ENCODE measurements at regions not wholly inside any gene's neighbourhood (a gene's known extent, or its start where the extent isn't known, plus 50 kb on each side); places are given as distances from the start of the nearest gene placed in this dataset.
A peak's percentile ranks its signal among the peaks of the same experiment; 100 is the strongest.

DNA sequence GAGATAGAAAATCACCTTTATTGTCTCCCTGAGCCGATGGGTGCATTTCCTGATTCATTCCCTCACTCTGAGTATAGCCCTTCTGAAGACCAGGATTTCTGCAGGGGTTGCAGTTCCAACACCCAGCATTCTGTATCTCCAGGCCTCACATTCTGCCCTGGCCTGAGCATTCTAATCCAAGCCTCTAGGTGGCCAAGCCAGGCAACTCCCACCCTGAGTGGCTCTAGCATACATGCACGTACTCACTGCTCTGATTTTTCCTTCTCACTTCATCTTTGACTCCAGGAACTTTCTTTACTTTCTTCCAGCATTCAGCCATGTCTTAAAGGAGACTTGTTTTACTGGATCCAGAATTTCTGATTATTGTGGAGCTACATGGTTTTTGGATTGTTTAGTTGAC lies 100.7 kb upstream of the STK39 start:
- Histone ChIP-seq H3K27ac (no peak overlapping the region), H3K79me2 (ENCODE audit: insufficient read depth) (no peaks in the 10 kb centered on the region), H3K4me1 (ENCODE audit: insufficient read depth) (peaks cover 13% of the 10 kb centered on the region), H3K4me2 (ENCODE audit: unreplicated experiment) (no peak overlapping the region), H4K20me1 (ENCODE audit: insufficient read depth) (no peaks in the 10 kb centered on the region), H3K36me3 (ENCODE audit: low read depth) (no peaks in the 10 kb centered on the region), H3K4me3 (no peak overlapping the region), H3F3A (ENCODE audit: insufficient read depth) (0 out of 2 replicates have a peak, but pooled peaks cover 7% of the 10 kb centered on the region), H3K9me3 (ENCODE audit: low read depth) (no peaks in the 10 kb centered on the region), H2AFZ (no peak overlapping the region), H3K27me3 (replicated peaks; ENCODE audit: insufficient read depth) (no peaks in the 10 kb centered on the region), H3K9me2 (ENCODE audit: insufficient read depth) (no peaks in the 10 kb centered on the region), H3K9ac (no peak overlapping the region)
- peak; percentile 54 for DNase-seq
- in situ Hi-C loops (cut with MboI): loop anchor here (5.0 to 25.0 kb wide), 3 partner anchors 357 to 564 kb away; partner anchors contain the start of gene G6PC2
- no peak for TF ChIP-seq EZH2 (IDR thresholded peaks at IDR 0.05; ENCODE audit: insufficient read depth, poor library complexity, severe bottlenecking)
- no peak for TF ChIP-seq EZH2phosphoT487 (IDR thresholded peaks at IDR 0.05; ENCODE audit: insufficient read depth, low read depth)
- 72 to 84% methylated on average over 2 of the region's 2 CpGs for WGBS, 2 experiments (ENCODE audit: low coverage in 1 of 2, low lambda C conversion rate in 2 of 2, missing lambda C conversion rate in 2 of 2)

- TF ChIP-seq EZH2phosphoT487 (IDR thresholded peaks at IDR 0.05; ENCODE audit: insufficient read depth, low read depth) (no peak), EZH2 (IDR thresholded peaks at IDR 0.05; ENCODE audit: insufficient read depth, poor library complexity, severe bottlenecking) (no peak)
- DNase-seq: no peak
- Histone ChIP-seq H2AFZ (no peak overlapping the region), H4K20me1 (ENCODE audit: insufficient read depth) (no peaks in the 10 kb centered on the region), H3K4me1 (ENCODE audit: insufficient read depth) (no peaks in the 10 kb centered on the region), H3K4me2 (ENCODE audit: unreplicated experiment) (no peak overlapping the region), H3K36me3 (ENCODE audit: low read depth) (no peaks in the 10 kb centered on the region), H3K79me2 (ENCODE audit: insufficient read depth) (no peaks in the 10 kb centered on the region), H3K9me2 (ENCODE audit: insufficient read depth) (no peaks in the 10 kb centered on the region), H3K9me3 (ENCODE audit: low read depth) (no peaks in the 10 kb centered on the region), H3K9ac (no peak overlapping the region), H3F3A (ENCODE audit: insufficient read depth) (no peaks in the 10 kb centered on the region), H3K27me3 (replicated peaks; ENCODE audit: insufficient read depth) (no peaks in the 10 kb centered on the region), H3K4me3 (no peak overlapping the region), H3K27ac (no peak overlapping the region)
- in situ Hi-C loops (cut with MboI): no loop called here
- 93 to 95% methylated on average over 2 of the region's 2 CpGs for WGBS, 2 experiments (ENCODE audit: low coverage in 1 of 2, low lambda C conversion rate in 2 of 2, missing lambda C conversion rate in 2 of 2)
Observed at GRCh38 chr2:168350380-168350779, 103.0 kb upstream of the STK39 start.

DNA sequence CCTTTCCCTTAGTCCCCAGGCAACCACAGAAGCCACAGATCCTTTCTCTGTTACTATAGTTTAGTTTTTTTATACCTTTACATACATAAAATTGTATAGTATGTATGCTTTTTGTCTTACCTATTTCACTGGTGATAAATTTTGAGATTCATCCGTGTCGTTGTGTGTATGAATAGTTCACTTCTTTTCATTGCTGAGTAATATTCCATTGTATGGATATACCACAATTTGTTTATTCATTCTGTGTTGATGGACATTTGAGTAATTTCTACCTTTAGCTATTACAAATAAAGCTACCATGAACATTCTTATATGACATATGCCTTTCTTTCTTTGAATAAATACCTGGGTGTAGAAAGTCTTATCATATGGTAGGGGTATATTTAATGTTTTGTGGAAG lies 102.8 kb upstream of the CERS6 start:
- H3K9ac ChIP-seq: no peak overlapping the region
- 82 to 91% methylated on average over 2 of the region's 2 CpGs for WGBS, 2 experiments (ENCODE audit: low coverage in 1 of 2, low lambda C conversion rate in 2 of 2, missing lambda C conversion rate in 2 of 2)
- no peaks in the 10 kb centered on the region for H3F3A ChIP-seq (ENCODE audit: insufficient read depth)
- H3K4me2 ChIP-seq (ENCODE audit: unreplicated experiment): no peak overlapping the region
- no peak for TF ChIP-seq EZH2 (IDR thresholded peaks at IDR 0.05; ENCODE audit: insufficient read depth, poor library complexity, severe bottlenecking)
- TF ChIP-seq EZH2phosphoT487 (IDR thresholded peaks at IDR 0.05; ENCODE audit: insufficient read depth, low read depth): no peak
- no peak overlapping the region for H2AFZ ChIP-seq
- no peaks in the 10 kb centered on the region for H4K20me1 ChIP-seq (ENCODE audit: insufficient read depth)
- H3K36me3 ChIP-seq (ENCODE audit: low read depth): no peaks in the 10 kb centered on the region
- no peak for DNase-seq
- H3K4me3 ChIP-seq: no peak overlapping the region
- no peaks in the 10 kb centered on the region for H3K27me3 ChIP-seq (replicated peaks; ENCODE audit: insufficient read depth)
- no peaks in the 10 kb centered on the region for H3K9me2 ChIP-seq (ENCODE audit: insufficient read depth)
- in situ Hi-C loops (cut with MboI): no loop called here
- no peaks in the 10 kb centered on the region for H3K79me2 ChIP-seq (ENCODE audit: insufficient read depth)
- H3K9me3 ChIP-seq (ENCODE audit: low read depth): no peaks in the 10 kb centered on the region
- H3K27ac ChIP-seq: no peak overlapping the region
- no peaks in the 10 kb centered on the region for H3K4me1 ChIP-seq (ENCODE audit: insufficient read depth)

DNA sequence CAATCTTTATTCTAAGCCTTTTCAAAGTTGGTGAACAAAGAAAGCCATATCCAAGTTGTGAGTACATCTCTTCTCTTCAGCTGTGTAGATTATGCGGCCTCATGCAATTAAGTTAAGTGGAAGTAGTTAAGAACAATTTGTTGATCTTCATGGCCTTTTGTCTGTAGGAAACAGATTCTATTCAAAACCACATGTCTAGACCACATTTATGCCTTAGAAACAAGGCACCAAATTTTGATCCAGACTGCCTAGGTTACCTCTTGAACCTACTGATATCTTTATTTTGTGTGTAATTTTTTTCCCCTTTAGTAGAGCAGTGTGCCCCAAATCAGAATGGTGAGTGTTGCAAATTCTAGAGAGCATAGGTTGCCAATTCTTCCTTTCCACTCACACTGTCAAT lies 101.6 kb upstream of the CERS6 start:
- Histone ChIP-seq H2AFZ (no peak overlapping the region), H3K4me1 (ENCODE audit: insufficient read depth) (no peaks in the 10 kb centered on the region), H3K4me3 (no peak overlapping the region), H3K27me3 (replicated peaks; ENCODE audit: insufficient read depth) (no peaks in the 10 kb centered on the region), H3K9ac (no peak overlapping the region), H3K9me2 (ENCODE audit: insufficient read depth) (no peaks in the 10 kb centered on the region), H3F3A (ENCODE audit: insufficient read depth) (no peaks in the 10 kb centered on the region), H3K9me3 (ENCODE audit: low read depth) (no peaks in the 10 kb centered on the region), H3K79me2 (ENCODE audit: insufficient read depth) (no peaks in the 10 kb centered on the region), H3K27ac (no peak overlapping the region), H3K4me2 (ENCODE audit: unreplicated experiment) (no peak overlapping the region), H4K20me1 (ENCODE audit: insufficient read depth) (no peaks in the 10 kb centered on the region), H3K36me3 (ENCODE audit: low read depth) (no peaks in the 10 kb centered on the region)
- no peak for TF ChIP-seq EZH2 (IDR thresholded peaks at IDR 0.05; ENCODE audit: insufficient read depth, poor library complexity, severe bottlenecking)
- no peak for TF ChIP-seq EZH2phosphoT487 (IDR thresholded peaks at IDR 0.05; ENCODE audit: insufficient read depth, low read depth)
- 95 to 97% methylated on average over 1 of the region's 1 CpG for WGBS, 2 experiments (ENCODE audit: low coverage in 1 of 2, low lambda C conversion rate in 2 of 2, missing lambda C conversion rate in 2 of 2)
- in situ Hi-C loops (cut with MboI): no loop called here
- DNase-seq: no peak

- 48 to 57% methylated on average over 2 of the region's 2 CpGs for WGBS, 2 experiments (ENCODE audit: low coverage in 1 of 2, low lambda C conversion rate in 2 of 2, missing lambda C conversion rate in 2 of 2)
- H4K20me1 ChIP-seq (ENCODE audit: insufficient read depth): no peaks in the 10 kb centered on the region
- no peaks in the 10 kb centered on the region for H3K9me2 ChIP-seq (ENCODE audit: insufficient read depth)
- in situ Hi-C loops (cut with MboI): no loop called here
- no peak overlapping the region for H3K4me2 ChIP-seq (ENCODE audit: unreplicated experiment)
- TF ChIP-seq EZH2phosphoT487 (IDR thresholded peaks at IDR 0.05; ENCODE audit: insufficient read depth, low read depth) (no peak), EZH2 (IDR thresholded peaks at IDR 0.05; ENCODE audit: insufficient read depth, poor library complexity, severe bottlenecking) (no peak)
- no peaks in the 10 kb centered on the region for H3K9me3 ChIP-seq (ENCODE audit: low read depth)
- no peak overlapping the region for H3K4me3 ChIP-seq
- no peaks in the 10 kb centered on the region for H3K4me1 ChIP-seq (ENCODE audit: insufficient read depth)
- H3F3A ChIP-seq (ENCODE audit: insufficient read depth): no peaks in the 10 kb centered on the region
- DNase-seq: no peak
- H3K27ac ChIP-seq: no peak overlapping the region
- no peaks in the 10 kb centered on the region for H3K27me3 ChIP-seq (replicated peaks; ENCODE audit: insufficient read depth)
- no peaks in the 10 kb centered on the region for H3K79me2 ChIP-seq (ENCODE audit: insufficient read depth)
- H3K9ac ChIP-seq: no peak overlapping the region
- no peak overlapping the region for H2AFZ ChIP-seq
- H3K36me3 ChIP-seq (ENCODE audit: low read depth): no peaks in the 10 kb centered on the region
Observed at GRCh38 chr2:168355121-168355520, 101.0 kb upstream of the CERS6 start.
